SU-DHL-6 (cell line): ENCODE measurements at regions not wholly inside any gene's neighbourhood (a gene's known extent, or its start where the extent isn't known, plus 50 kb on each side); places are given as distances from the start of the nearest gene placed in this dataset.

Experiments
- H2AFZ ChIP-seq: fragments of 200-600 bp; sonication (generic); 2 replicates; pipeline ENCODE4 v1.6.1; 2014; ENCODE audit warnings: low read depth, mild to moderate bottlenecking, moderate library complexity, mixed read lengths, antibody characterized with exemption, low read length; ENCODE audit not compliant: severe bottlenecking
- H3F3A ChIP-seq: fragments of 200-600 bp; shearing (Covaris generic); 2 replicates; pipeline ENCODE4 v1.6.0; 2016; ENCODE audit warnings: antibody characterized with exemption, mild to moderate bottlenecking; ENCODE audit not compliant: insufficient read depth
- H3K27ac ChIP-seq: fragments of 200-600 bp; sonication (generic); 2 replicates; pipeline ENCODE4 v1.5.1; 2016; ENCODE audit warnings: low read depth, mild to moderate bottlenecking, low read length, moderate library complexity, mixed read lengths
- H3K27me3 ChIP-seq: fragments of 200-600 bp; sonication (generic), shearing (Covaris generic); 2 replicates; pipeline ENCODE4 v1.6.0; 2014; ENCODE audit warnings: mild to moderate bottlenecking, low read length
- H3K36me3 ChIP-seq: fragments of 200-600 bp; sonication (generic); 2 replicates; pipeline ENCODE4 v1.6.1; 2014; ENCODE audit warnings: mild to moderate bottlenecking, low read length, mixed read lengths
- H3K4me2 ChIP-seq: fragments of 300-600, 200-600 bp; shearing (Covaris generic), sonication (generic); 2 replicates; pipeline ENCODE4 v1.6.0; 2014; ENCODE audit warnings: low read length, low read depth, mild to moderate bottlenecking; ENCODE audit not compliant: poor library complexity, severe bottlenecking
- H3K4me3 ChIP-seq: fragments of 200-600 bp; sonication (generic); 2 replicates; pipeline ENCODE4 v1.5.1; 2014; ENCODE audit warnings: antibody characterized with exemption, low read length, mild to moderate bottlenecking, mixed read lengths; ENCODE audit not compliant: insufficient read depth, poor library complexity, severe bottlenecking
- H3K79me2 ChIP-seq: fragments of 200-600 bp; sonication (generic); 2 replicates; pipeline ENCODE4 v1.6.1; 2014; ENCODE audit warnings: mild to moderate bottlenecking, low read length, moderate library complexity; ENCODE audit not compliant: insufficient read depth
- H3K9ac ChIP-seq: fragments of 200-600 bp; sonication (generic); 2 replicates; pipeline ENCODE4 v1.7.0; 2014; ENCODE audit warnings: mild to moderate bottlenecking, low read length
- H3K9me2 ChIP-seq: fragments of 200-600 bp; sonication (generic); replicated peaks from 2 replicates; pipeline ENCODE4 v1.6.1; 2014; ENCODE audit warnings: low read length; ENCODE audit not compliant: insufficient read depth
- H3K9me3 ChIP-seq: fragments of 200-600 bp; sonication (generic); 2 replicates; pipeline ENCODE4 v1.6.1; 2014; ENCODE audit warnings: low read length, mixed read lengths; ENCODE audit not compliant: insufficient read depth
- H4K20me1 ChIP-seq: fragments of 200-600 bp; sonication (generic); 2 replicates; pipeline ENCODE4 v1.6.1; 2014; ENCODE audit warnings: low read depth, mild to moderate bottlenecking, antibody characterized with exemption, low read length, moderate library complexity, mixed read lengths
- CTCF ChIP-seq: fragments of 200-600 bp; sonication (generic); IDR thresholded peaks from one replicate; pipeline ENCODE4 v1.5.1; 2017; ENCODE audit warnings: antibody characterized with exemption, mild to moderate bottlenecking, low read length, moderate library complexity; ENCODE audit not compliant: insufficient read depth, poor library complexity, severe bottlenecking
- EZH2phosphoT487 ChIP-seq: fragments of 200-600 bp; sonication (generic), shearing (Covaris generic); conservative IDR thresholded peaks from 2 replicates; pipeline ENCODE4 v1.6.1; 2018; ENCODE audit warnings: mild to moderate bottlenecking, antibody characterized with exemption, low read length, moderate library complexity, mixed read lengths

- TF ChIP-seq CTCF: no peak
- no peak for TF ChIP-seq EZH2phosphoT487
- no peak overlapping the region for H3K9ac ChIP-seq
- H3K36me3 ChIP-seq: no peaks in the 10 kb centered on the region
- no peak overlapping the region for H3K4me3 ChIP-seq
- no peaks in the 10 kb centered on the region for H3F3A ChIP-seq
- H3K9me2 ChIP-seq: no peaks in the 10 kb centered on the region
- H3K79me2 ChIP-seq: no peaks in the 10 kb centered on the region
- no peaks in the 10 kb centered on the region for H3K27me3 ChIP-seq
- H3K9me3 ChIP-seq: no peaks in the 10 kb centered on the region
- no peak overlapping the region for H2AFZ ChIP-seq
- H4K20me1 ChIP-seq: no peaks in the 10 kb centered on the region
- H3K4me2 ChIP-seq: no peak overlapping the region
- H3K27ac ChIP-seq: no peak overlapping the region
Measured at GRCh38 chr17:68784431-68784830, 170.8 kb downstream of the ABCA8 start.

GRCh38 chr17:68783861-68784260 is 171.3 kb downstream of the ABCA8 start:
- Histone ChIP-seq H3K36me3 (no peaks in the 10 kb centered on the region), H3F3A (no peaks in the 10 kb centered on the region), H2AFZ (no peak overlapping the region), H3K27ac (no peak overlapping the region), H3K27me3 (no peaks in the 10 kb centered on the region), H3K79me2 (no peaks in the 10 kb centered on the region), H3K4me2 (no peak overlapping the region), H3K9me3 (no peaks in the 10 kb centered on the region), H4K20me1 (no peaks in the 10 kb centered on the region), H3K9me2 (no peaks in the 10 kb centered on the region), H3K9ac (no peak overlapping the region), H3K4me3 (no peak overlapping the region)
- TF ChIP-seq CTCF (no peak), EZH2phosphoT487 (no peak)

- H3K4me3 ChIP-seq: no peak overlapping the region
- H3K27ac ChIP-seq: no peak overlapping the region
- no peaks in the 10 kb centered on the region for H3K27me3 ChIP-seq
- H2AFZ ChIP-seq: no peak overlapping the region
- no peak for TF ChIP-seq CTCF
- no peak for TF ChIP-seq EZH2phosphoT487
- H3K9me3 ChIP-seq: no peaks in the 10 kb centered on the region
- no peak overlapping the region for H3K9ac ChIP-seq
- H3K9me2 ChIP-seq: no peaks in the 10 kb centered on the region
- H3K4me2 ChIP-seq: no peak overlapping the region
- H3K79me2 ChIP-seq: no peaks in the 10 kb centered on the region
- no peaks in the 10 kb centered on the region for H3K36me3 ChIP-seq
- H3F3A ChIP-seq: no peaks in the 10 kb centered on the region
- H4K20me1 ChIP-seq: no peaks in the 10 kb centered on the region
Measured at GRCh38 chr17:68782789-68783188, 172.4 kb downstream of the ABCA8 start.

- Histone ChIP-seq H3K9ac (no peak overlapping the region), H3K27me3 (no peaks in the 10 kb centered on the region), H3K4me3 (no peak overlapping the region), H3K27ac (no peak overlapping the region), H4K20me1 (no peaks in the 10 kb centered on the region), H3K9me2 (no peaks in the 10 kb centered on the region), H3K36me3 (no peaks in the 10 kb centered on the region), H3K4me2 (no peak overlapping the region), H2AFZ (no peak overlapping the region), H3K9me3 (no peaks in the 10 kb centered on the region), H3K79me2 (no peaks in the 10 kb centered on the region), H3F3A (no peaks in the 10 kb centered on the region)
- TF ChIP-seq EZH2phosphoT487: no peak
- no peak for TF ChIP-seq CTCF
Measured at GRCh38 chr17:68780596-68780995, 174.6 kb downstream of the ABCA8 start.
